ENCODE measurements at regions not wholly inside any gene's neighbourhood (a gene's known extent, or its start where the extent isn't known, plus 50 kb on each side); places are given as distances from the start of the nearest gene placed in this dataset.

GRCh38 chr1:87185077-87185476 is 143.6 kb upstream of the LMO4 start:
- no peaks in the 10 kb centered on the region for H3K36me3 Mint-ChIP-seq (ENCODE audit: insufficient read depth in 1 of 3, low read depth in 3 of 3)
- no peak overlapping the region for H3K4me2 ChIP-seq (ENCODE audit: insufficient read depth, insufficient read length, low read length)
- H4K5ac ChIP-seq (ENCODE audit: insufficient read length, low read depth, low read length) = no peak overlapping the region
- H2BK5ac ChIP-seq (ENCODE audit: insufficient read length, low read length) = no peak overlapping the region
- H3K4me3 Mint-ChIP-seq = no peak overlapping the region
- H3K9ac ChIP-seq (ENCODE audit: extremely low read depth, insufficient read length, low read length) = no peak overlapping the region
- no peak overlapping the region for H3K18ac ChIP-seq (ENCODE audit: insufficient read length, low read depth, low read length)
- H3K79me2 ChIP-seq (ENCODE audit: insufficient read depth, low read length) = no peaks in the 10 kb centered on the region
- no peak overlapping the region for H3K27ac Mint-ChIP-seq
- H2BK120ac ChIP-seq (ENCODE audit: low read depth, low read length, poor library complexity, severe bottlenecking) = no peak overlapping the region
- no peaks in the 10 kb centered on the region for H3K79me1 ChIP-seq (ENCODE audit: insufficient read depth, low read depth, low read length, poor library complexity, severe bottlenecking)
- WGBS (ENCODE audit: extremely low coverage, insufficient read length, low lambda C conversion rate) = no CpG with 5 or more reads among the region's 4 CpGs
- no peaks in the 10 kb centered on the region for H3K9me3 Mint-ChIP-seq
- H3K4me1 ChIP-seq (ENCODE audit: insufficient read depth, low read length) = no peaks in the 10 kb centered on the region; the same call in 1 of the 2 replicates
- H4K20me1 ChIP-seq (ENCODE audit: control insufficient read depth, insufficient read depth, insufficient read length) = no peaks in the 10 kb centered on the region
- H3K9me3 ChIP-seq (ENCODE audit: control insufficient read depth, low read depth, low read length) = no peaks in the 10 kb centered on the region
- no peak overlapping the region for H3K4ac ChIP-seq (ENCODE audit: low read depth, low read length)
- H3K14ac ChIP-seq (ENCODE audit: insufficient read depth, low read length) = no peak overlapping the region
- no peak overlapping the region for H2BK12ac ChIP-seq (ENCODE audit: insufficient read length, low read depth, low read length)
- H3K27me3 ChIP-seq (ENCODE audit: insufficient read depth, low read length) = no peaks in the 10 kb centered on the region
- H3K23me2 ChIP-seq (ENCODE audit: insufficient read length, low read depth, low read length, poor library complexity, severe bottlenecking) = no peaks in the 10 kb centered on the region
- no peak overlapping the region for H3K56ac ChIP-seq (ENCODE audit: insufficient read length, low read depth, low read length)
- H3K27ac ChIP-seq (ENCODE audit: insufficient read length, low read depth, low read length) = no peak overlapping the region
- no peak overlapping the region for H2BK15ac ChIP-seq (ENCODE audit: low read depth, low read length)
- H3K23ac ChIP-seq (ENCODE audit: insufficient read length, low read depth, low read length) = no peak overlapping the region
- H3T11ph ChIP-seq (ENCODE audit: low read length) = no peak overlapping the region
- no peak for DNase-seq
- TF ChIP-seq CTCF (conservative IDR thresholded peaks at IDR 0.05) = no peak
- H2BK20ac ChIP-seq (ENCODE audit: low read depth, low read length, poor library complexity, severe bottlenecking) = no peak overlapping the region
- no peak overlapping the region for H2AFZ ChIP-seq (ENCODE audit: low read length)
- no peak overlapping the region for H2AK5ac ChIP-seq (ENCODE audit: insufficient read length, low read length)
- peaks cover 11% of the 10 kb centered on the region in 2 experiments for H3K4me1 Mint-ChIP-seq
- no peak overlapping the region for H4K8ac ChIP-seq (replicated peaks; ENCODE audit: insufficient read length, low read depth, low read length)
- H4K91ac ChIP-seq (ENCODE audit: insufficient read length, low read depth, low read length) = no peak overlapping the region
- no peaks in the 10 kb centered on the region for H3K27me3 Mint-ChIP-seq (ENCODE audit: low read depth)
